HG03060 (cell line): ENCODE measurements at regions not wholly inside any gene's neighbourhood (a gene's known extent, or its start where the extent isn't known, plus 50 kb on each side); places are given as distances from the start of the nearest gene placed in this dataset.
"Not testable (repeated sequence)": the region's sequence is repeated elsewhere in the genome, so short reads cannot be mapped to it uniquely, and the experiment has no call there.

Source experiments
- ATAC-seq: cut with Tn5 transposase; IDR thresholded peaks from one replicate; pipeline ENCODE4 v1.9.1; 2021; ENCODE audit warnings: low read depth, moderate number of reproducible peaks; ENCODE audit not compliant: unreplicated experiment

- ATAC-seq: no peak
These were observed 82.0 kb upstream of the RUNX3 start for GRCh38 chr1:25011943-25012638.

- no peak for ATAC-seq
These were observed 81.2 kb upstream of the RUNX3 start for GRCh38 chr1:25011275-25011674.

- no peak for ATAC-seq
These were observed 79.7 kb upstream of the RUNX3 start for GRCh38 chr1:25009671-25010262.

GRCh38 chr1:25008192-25008485 is 78.1 kb upstream of the RUNX3 start:
- ATAC-seq: no peak

GRCh38 chr1:25007390-25008191 is 77.5 kb upstream of the RUNX3 start:
- not testable (repeated sequence) for ATAC-seq

- no peak for ATAC-seq
These were observed 76.7 kb upstream of the RUNX3 start for GRCh38 chr1:25006770-25007169.

GRCh38 chr1:25004355-25004754 is 74.3 kb upstream of the RUNX3 start:
- no peak for ATAC-seq

GRCh38 chr1:25003457-25004190 is 73.5 kb upstream of the RUNX3 start:
- no peak for ATAC-seq

GRCh38 chr1:25003000-25003399 is 72.9 kb upstream of the RUNX3 start:
- no peak for ATAC-seq

- ATAC-seq: no peak
These were observed 71.2 kb upstream of the RUNX3 start for GRCh38 chr1:25001125-25001915.

GRCh38 chr1:24999906-25000305 is 69.8 kb upstream of the RUNX3 start:
- ATAC-seq: no peak

GRCh38 chr1:24999426-24999825 is 69.3 kb upstream of the RUNX3 start:
- ATAC-seq: no peak

- no peak for ATAC-seq
These were observed 68.6 kb upstream of the RUNX3 start for GRCh38 chr1:24998563-24999245.

- ATAC-seq: no peak
These were observed 67.2 kb upstream of the RUNX3 start for GRCh38 chr1:24996983-24997893.

GRCh38 chr1:24996456-24996855 is 66.4 kb upstream of the RUNX3 start:
- ATAC-seq: no peak

- no peak for ATAC-seq
These were observed 65.6 kb upstream of the RUNX3 start for GRCh38 chr1:24995661-24996060.

GRCh38 chr1:24995140-24995539 is 65.1 kb upstream of the RUNX3 start:
- ATAC-seq: no peak

- ATAC-seq: no peak
These were observed 64.0 kb upstream of the RUNX3 start for GRCh38 chr1:24993871-24994580.
